ENCODE measurements at regions not wholly inside any gene's neighbourhood (a gene's known extent, or its start where the extent isn't known, plus 50 kb on each side); places are given as distances from the start of the nearest gene placed in this dataset.
"Not testable (repeated sequence)": the region's sequence is repeated elsewhere in the genome, so short reads cannot be mapped to it uniquely, and the experiment has no call there.

- H3K9me3 ChIP-seq (ENCODE audit: low read depth) = no peaks in the 10 kb centered on the region
- no peak for DNase-seq (ENCODE audit: low read depth in 1 of 2, low spot score in 1 of 2)
- TF ChIP-seq CTCF (IDR thresholded peaks at IDR 0.05; ENCODE audit: low read depth, low read length) = no peak
- H3K4me1 ChIP-seq (ENCODE audit: low read depth) = no peaks in the 10 kb centered on the region
- no peaks in the 10 kb centered on the region for H3K36me3 ChIP-seq
- no peaks in the 10 kb centered on the region for H3K27me3 ChIP-seq
- H3K4me3 ChIP-seq = no peak overlapping the region
- H3K27ac ChIP-seq = no peak overlapping the region
Measured at GRCh38 chr5:112511920-112512319, 92.8 kb upstream of the EPB41L4A start.

GRCh38 chr5:112512901-112513300 lies 93.8 kb upstream of the EPB41L4A start:
- Histone ChIP-seq H3K9me3 (ENCODE audit: low read depth) (no peaks in the 10 kb centered on the region), H3K27ac (no peak overlapping the region), H3K36me3 (no peaks in the 10 kb centered on the region), H3K4me3 (no peak overlapping the region), H3K27me3 (no peaks in the 10 kb centered on the region), H3K4me1 (ENCODE audit: low read depth) (no peaks in the 10 kb centered on the region)
- no peak for TF ChIP-seq CTCF (IDR thresholded peaks at IDR 0.05; ENCODE audit: low read depth, low read length)
- no peak for DNase-seq (ENCODE audit: low read depth in 1 of 2, low spot score in 1 of 2)

DNA sequence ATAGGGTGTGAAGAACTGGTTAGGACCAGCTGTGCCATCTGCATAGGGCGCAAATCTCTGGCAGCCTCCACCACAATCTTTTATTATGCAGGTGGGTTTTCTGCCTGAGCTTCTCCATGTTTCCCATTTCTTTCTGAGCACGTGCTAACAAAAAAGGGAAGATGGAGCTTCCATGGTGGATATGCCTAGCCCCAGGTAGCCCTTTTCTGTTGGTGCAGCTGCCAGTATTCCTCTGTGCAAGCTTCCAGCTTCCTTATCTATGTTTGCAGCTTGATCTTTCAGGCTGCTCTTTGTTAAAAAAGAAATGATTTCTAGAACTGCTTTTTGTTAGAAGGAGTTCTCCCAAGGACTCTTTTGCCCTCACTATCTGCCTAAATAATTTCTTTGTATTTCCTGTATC lies 95.0 kb upstream of the EPB41L4A start:
- Histone ChIP-seq H3K36me3 (no peaks in the 10 kb centered on the region), H3K9me3 (ENCODE audit: low read depth) (no peaks in the 10 kb centered on the region), H3K4me1 (ENCODE audit: low read depth) (no peaks in the 10 kb centered on the region), H3K4me3 (no peak overlapping the region), H3K27me3 (no peaks in the 10 kb centered on the region), H3K27ac (no peak overlapping the region)
- TF ChIP-seq CTCF (IDR thresholded peaks at IDR 0.05; ENCODE audit: low read depth, low read length) = no peak
- no peak for DNase-seq (ENCODE audit: low read depth in 1 of 2, low spot score in 1 of 2)

DNA sequence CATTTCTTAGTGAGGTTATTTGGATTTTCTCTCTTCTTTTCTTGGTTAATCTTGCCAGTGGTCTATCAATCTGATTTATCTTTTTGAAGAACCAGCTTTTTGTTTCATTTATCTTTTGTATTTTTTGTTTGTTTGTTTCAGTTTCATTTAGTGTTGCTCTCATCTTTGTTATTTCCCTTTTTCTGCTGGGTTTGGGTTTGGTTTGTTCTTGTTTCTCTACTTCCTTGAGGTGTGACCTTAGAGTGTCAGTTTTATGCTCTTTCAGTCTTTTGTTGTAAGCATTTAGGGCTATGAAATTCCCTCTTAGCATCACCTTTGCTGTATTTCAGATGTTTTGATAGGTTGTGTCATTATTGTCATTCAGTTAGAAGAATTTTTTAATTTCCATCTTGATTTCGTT lies 101.4 kb upstream of the EPB41L4A start:
- not testable (repeated sequence) for H3K27me3 ChIP-seq; DNase-seq (ENCODE audit: low read depth in 1 of 2, low spot score in 1 of 2); H3K4me1 ChIP-seq (ENCODE audit: low read depth); H3K9me3 ChIP-seq (ENCODE audit: low read depth); H3K4me3 ChIP-seq; H3K27ac ChIP-seq; H3K36me3 ChIP-seq

GRCh38 chr5:112522891-112523673 lies 104.0 kb upstream of the EPB41L4A start:
- H3K36me3 ChIP-seq; H3K4me1 ChIP-seq (ENCODE audit: low read depth); DNase-seq (ENCODE audit: low read depth in 1 of 2, low spot score in 1 of 2); H3K27ac ChIP-seq; H3K27me3 ChIP-seq; H3K4me3 ChIP-seq; H3K9me3 ChIP-seq (ENCODE audit: low read depth): not testable (repeated sequence)

DNA sequence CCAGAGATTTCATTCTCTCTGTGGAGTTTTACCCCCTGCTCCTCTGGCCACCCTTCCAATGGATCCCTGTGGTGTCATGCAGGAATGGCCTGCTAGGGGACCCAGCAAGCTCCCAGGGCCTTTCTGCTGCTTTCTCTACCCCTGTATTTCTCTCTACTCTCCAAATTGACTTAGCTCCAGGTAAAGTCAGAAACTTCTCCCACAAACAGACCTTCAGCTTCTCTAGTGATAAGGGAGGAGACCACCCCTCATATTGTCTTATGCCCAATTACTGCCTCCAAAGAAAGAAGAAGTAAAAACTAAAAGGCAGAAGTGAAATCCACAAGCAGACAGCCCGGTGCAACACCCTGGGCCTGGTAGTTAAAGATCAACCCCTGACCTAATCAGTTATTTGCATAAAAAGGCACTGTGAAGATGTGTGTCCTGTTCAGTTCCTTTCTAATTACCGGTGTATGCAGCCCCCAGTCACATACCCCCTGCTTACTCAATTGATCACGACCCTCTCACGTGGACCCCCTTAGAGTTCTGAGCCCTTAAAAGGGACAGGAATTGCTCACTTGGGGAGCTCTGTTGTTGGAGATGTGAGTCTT lies 104.7 kb upstream of the EPB41L4A start:
- H3K4me1 ChIP-seq (ENCODE audit: low read depth); H3K27me3 ChIP-seq; DNase-seq (ENCODE audit: low read depth in 1 of 2, low spot score in 1 of 2); H3K36me3 ChIP-seq; H3K4me3 ChIP-seq; H3K9me3 ChIP-seq (ENCODE audit: low read depth); H3K27ac ChIP-seq: not testable (repeated sequence)

DNA sequence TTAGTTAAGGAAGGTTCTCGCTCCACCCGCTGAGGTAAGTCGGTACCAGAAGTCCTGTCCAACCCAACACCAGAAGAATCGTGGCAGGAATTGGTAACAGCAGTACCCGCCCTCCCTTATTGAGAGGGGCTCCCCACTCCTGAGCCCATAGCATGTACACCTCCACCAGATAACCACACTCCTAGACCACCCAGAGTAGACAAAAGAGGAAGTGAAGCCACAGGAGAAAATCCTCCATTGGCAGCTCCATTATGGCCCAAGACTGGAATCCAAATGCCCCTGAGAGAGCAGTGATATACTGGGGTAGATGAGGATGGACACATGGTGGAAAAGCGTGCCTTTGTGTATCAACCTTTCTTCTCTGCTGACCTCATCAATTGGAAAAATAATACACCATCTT lies 106.1 kb upstream of the EPB41L4A start:
- Histone ChIP-seq H3K27ac (no peak overlapping the region), H3K4me3 (no peak overlapping the region), H3K36me3 (no peaks in the 10 kb centered on the region), H3K9me3 (ENCODE audit: low read depth) (no peaks in the 10 kb centered on the region), H3K27me3 (no peaks in the 10 kb centered on the region), H3K4me1 (ENCODE audit: low read depth) (no peaks in the 10 kb centered on the region)
- TF ChIP-seq CTCF (IDR thresholded peaks at IDR 0.05; ENCODE audit: low read depth, low read length) = no peak
- no peak for DNase-seq (ENCODE audit: low read depth in 1 of 2, low spot score in 1 of 2)

All from cardiac muscle cell (in vitro differentiated cells and primary cell).